ENCODE measurements at regions not wholly inside any gene's neighbourhood (a gene's known extent, or its start where the extent isn't known, plus 50 kb on each side); places are given as distances from the start of the nearest gene placed in this dataset.

GRCh38 chr18:34590503-34590902, 119.6 kb upstream of the DTNA start:
- Histone ChIP-seq H3K27ac (ENCODE audit: poor library complexity, severe bottlenecking) (no peak overlapping the region), H3K36me3 (ENCODE audit: low read depth) (no peaks in the 10 kb centered on the region), H3K4me3 (ENCODE audit: severe bottlenecking) (no peak overlapping the region), H3K9me3 (ENCODE audit: severe bottlenecking) (no peaks in the 10 kb centered on the region), H3K27me3 (ENCODE audit: insufficient read depth, poor library complexity, severe bottlenecking) (peaks cover 12% of the 10 kb centered on the region), H3K4me1 (ENCODE audit: insufficient read depth, poor library complexity, severe bottlenecking) (no peaks in the 10 kb centered on the region)
- no peak for ATAC-seq (ENCODE audit: low read depth)
- no peak for TF ChIP-seq CTCF (IDR thresholded peaks at IDR 0.05; ENCODE audit: poor library complexity, severe bottlenecking)
- DNase-seq (ENCODE audit: low spot score): no peak

DNA sequence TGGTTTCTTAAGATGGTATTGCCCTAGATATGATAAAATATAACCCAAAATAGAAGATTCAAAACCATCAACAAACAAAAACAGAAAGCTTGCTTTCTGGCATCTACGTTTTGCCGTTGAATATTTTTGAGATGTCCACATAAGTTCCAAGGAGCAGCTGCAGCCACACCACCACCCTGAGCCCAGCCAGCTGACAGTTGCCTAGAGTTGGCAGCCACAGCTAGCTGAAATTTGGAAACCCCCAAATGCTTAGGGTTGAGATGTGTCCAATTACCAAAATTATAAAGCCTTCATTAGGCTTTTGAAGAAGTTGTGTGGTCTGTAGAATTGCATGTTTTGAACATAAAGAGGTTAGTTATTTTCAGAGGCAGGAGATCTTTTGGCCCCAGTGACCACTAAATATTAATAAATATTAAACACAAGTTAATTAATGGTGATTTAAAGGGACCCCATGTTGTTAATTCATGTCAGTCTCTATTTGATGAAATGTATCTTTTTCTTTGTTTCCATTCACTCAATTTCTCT, 118.1 kb upstream of the DTNA start:
- H3K4me3 ChIP-seq (ENCODE audit: severe bottlenecking): no peak overlapping the region
- H3K4me1 ChIP-seq (ENCODE audit: insufficient read depth, poor library complexity, severe bottlenecking): no peaks in the 10 kb centered on the region
- H3K36me3 ChIP-seq (ENCODE audit: low read depth): no peaks in the 10 kb centered on the region
- H3K9me3 ChIP-seq (ENCODE audit: severe bottlenecking): no peaks in the 10 kb centered on the region
- H3K27ac ChIP-seq (ENCODE audit: poor library complexity, severe bottlenecking): no peak overlapping the region
- TF ChIP-seq CTCF (IDR thresholded peaks at IDR 0.05; ENCODE audit: poor library complexity, severe bottlenecking): no peak
- peaks cover 12% of the 10 kb centered on the region for H3K27me3 ChIP-seq (ENCODE audit: insufficient read depth, poor library complexity, severe bottlenecking)
- DNase-seq (ENCODE audit: low spot score) (no peak), ATAC-seq (ENCODE audit: low read depth) (no peak)

DNA sequence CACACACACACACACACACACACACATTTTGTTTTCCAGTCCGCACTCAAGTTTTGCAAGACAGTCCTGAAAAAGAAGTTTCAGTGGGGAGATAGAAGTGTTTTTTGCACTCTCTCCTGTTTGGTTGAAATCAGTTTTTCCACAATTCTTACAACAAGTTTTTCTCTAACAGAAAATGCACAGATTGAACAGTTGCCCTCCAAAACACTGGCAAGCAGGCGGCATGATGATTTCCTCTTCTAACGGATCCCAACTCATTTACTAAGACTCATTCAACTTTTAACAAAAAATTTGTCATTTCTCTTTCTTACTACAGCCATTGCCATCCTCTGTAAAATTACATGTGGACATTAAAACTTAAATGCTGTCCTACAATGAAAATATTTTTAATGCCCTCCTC, 117.6 kb upstream of the DTNA start:
- no peaks in the 10 kb centered on the region for H3K4me1 ChIP-seq (ENCODE audit: insufficient read depth, poor library complexity, severe bottlenecking)
- H3K27ac ChIP-seq (ENCODE audit: poor library complexity, severe bottlenecking): no peak overlapping the region
- no peaks in the 10 kb centered on the region for H3K36me3 ChIP-seq (ENCODE audit: low read depth)
- H3K4me3 ChIP-seq (ENCODE audit: severe bottlenecking): no peak overlapping the region
- DNase-seq (ENCODE audit: low spot score): no peak
- H3K9me3 ChIP-seq (ENCODE audit: severe bottlenecking): no peaks in the 10 kb centered on the region
- peaks cover 12% of the 10 kb centered on the region for H3K27me3 ChIP-seq (ENCODE audit: insufficient read depth, poor library complexity, severe bottlenecking)
- no peak for ATAC-seq (ENCODE audit: low read depth)
- no peak for TF ChIP-seq CTCF (IDR thresholded peaks at IDR 0.05; ENCODE audit: poor library complexity, severe bottlenecking)

- ATAC-seq (ENCODE audit: low read depth): peak; percentile 87
- Histone ChIP-seq H3K4me1 (ENCODE audit: insufficient read depth, poor library complexity, severe bottlenecking) (no peaks in the 10 kb centered on the region), H3K9me3 (ENCODE audit: severe bottlenecking) (no peaks in the 10 kb centered on the region), H3K36me3 (ENCODE audit: low read depth) (no peaks in the 10 kb centered on the region), H3K27ac (ENCODE audit: poor library complexity, severe bottlenecking) (no peak overlapping the region), H3K4me3 (ENCODE audit: severe bottlenecking) (no peak overlapping the region), H3K27me3 (ENCODE audit: insufficient read depth, poor library complexity, severe bottlenecking) (peaks cover 12% of the 10 kb centered on the region)
- no peak for TF ChIP-seq CTCF (IDR thresholded peaks at IDR 0.05; ENCODE audit: poor library complexity, severe bottlenecking)
- no peak for DNase-seq (ENCODE audit: low spot score)
Measured at GRCh38 chr18:34592961-34593382, 117.1 kb upstream of the DTNA start.

- Histone ChIP-seq H3K36me3 (ENCODE audit: low read depth) (no peaks in the 10 kb centered on the region), H3K27me3 (ENCODE audit: insufficient read depth, poor library complexity, severe bottlenecking) (peaks cover 12% of the 10 kb centered on the region), H3K9me3 (ENCODE audit: severe bottlenecking) (no peaks in the 10 kb centered on the region), H3K4me1 (ENCODE audit: insufficient read depth, poor library complexity, severe bottlenecking) (no peaks in the 10 kb centered on the region), H3K4me3 (ENCODE audit: severe bottlenecking) (no peak overlapping the region), H3K27ac (ENCODE audit: poor library complexity, severe bottlenecking) (no peak overlapping the region)
- no peak for TF ChIP-seq CTCF (IDR thresholded peaks at IDR 0.05; ENCODE audit: poor library complexity, severe bottlenecking)
- ATAC-seq (ENCODE audit: low read depth) (no peak), DNase-seq (ENCODE audit: low spot score) (no peak)
Measured at GRCh38 chr18:34594266-34594665, 115.8 kb upstream of the DTNA start.
